NT2/D1 (cell line): ENCODE measurements at regions not wholly inside any gene's neighbourhood (a gene's known extent, or its start where the extent isn't known, plus 50 kb on each side); places are given as distances from the start of the nearest gene placed in this dataset.

ENCODE experiments used
- SUZ12 ChIP-seq: IDR thresholded peaks from 2 replicates; pipeline ENCODE4 v1.6.1; 2011; ENCODE audit not compliant: insufficient read length, insufficient read depth; ENCODE audit errors: extremely low read depth
- YY1 ChIP-seq: IDR thresholded peaks from 2 replicates; pipeline ENCODE4 v1.6.1; 2011; ENCODE audit not compliant: insufficient read length, insufficient read depth
- ZNF274 ChIP-seq: IDR thresholded peaks from 2 replicates; pipeline ENCODE4 v1.6.1; 2011; ENCODE audit warnings: mild to moderate bottlenecking, low read depth, low read length

GRCh38 chr2:42877511-42877910 is 85.1 kb upstream of the HAAO start:
- TF ChIP-seq ZNF274 (no peak), YY1 (no peak), SUZ12 (no peak)
